ENCODE measurements at regions not wholly inside any gene's neighbourhood (a gene's known extent, or its start where the extent isn't known, plus 50 kb on each side); places are given as distances from the start of the nearest gene placed in this dataset.

DNA sequence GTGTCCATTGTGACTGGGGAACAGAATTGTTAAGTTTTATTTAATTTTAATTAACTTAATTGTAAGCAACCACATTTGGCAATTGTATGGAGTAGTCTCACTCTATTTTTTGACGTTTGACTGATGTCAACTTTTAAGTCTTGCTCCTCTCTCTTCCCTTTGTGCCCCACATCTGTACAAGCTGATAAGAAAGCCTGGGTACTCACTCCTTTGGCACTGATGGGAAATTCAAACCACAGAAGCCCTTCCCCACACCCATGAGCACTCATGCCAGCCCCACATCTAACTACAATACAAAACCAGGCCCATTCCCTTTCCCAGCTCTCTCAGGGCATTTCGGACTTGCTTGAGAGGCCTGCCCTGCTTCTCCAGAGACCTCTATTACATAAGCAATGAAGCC, 451.5 kb upstream of the KIF2A start:
- Mint-ChIP-seq H3K4me3 (no peak overlapping the region), H3K36me3 (no peaks in the 10 kb centered on the region), H3K4me1 (ENCODE audit: low read depth in 2 of 2) (no peaks in the 10 kb centered on the region), H3K27ac (no peak overlapping the region), H3K9me3 (peaks cover 7% of the 10 kb centered on the region), H3K27me3 (no peaks in the 10 kb centered on the region)
- DNase-seq (ENCODE audit: low spot score) = no peak
- ATAC-seq = no peak

DNA sequence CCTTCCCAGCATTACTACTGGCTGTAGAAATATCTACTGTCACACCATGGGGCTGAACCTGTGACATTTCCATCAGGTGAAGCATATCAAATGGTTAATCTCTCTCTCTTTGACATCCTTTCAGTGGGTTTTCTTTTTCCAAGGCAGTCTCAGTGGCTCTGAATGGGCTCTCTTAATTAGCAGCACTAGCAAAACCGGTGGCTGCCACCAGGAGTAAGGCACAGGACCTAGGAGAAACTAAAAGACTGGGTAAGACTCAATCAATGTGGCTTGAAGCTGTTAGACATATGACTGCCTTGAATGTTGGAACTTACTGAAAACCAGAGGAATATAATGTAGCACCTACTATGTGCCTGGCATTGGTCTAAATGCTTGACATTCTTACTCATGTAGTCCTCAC, 445.0 kb upstream of the KIF2A start:
- Mint-ChIP-seq H3K36me3 (no peaks in the 10 kb centered on the region), H3K4me1 (ENCODE audit: low read depth in 2 of 2) (no peaks in the 10 kb centered on the region), H3K27ac (no peak overlapping the region), H3K4me3 (no peak overlapping the region), H3K27me3 (no peaks in the 10 kb centered on the region), H3K9me3 (peaks cover 3% of the 10 kb centered on the region)
- no peak for ATAC-seq
- no peak for DNase-seq (ENCODE audit: low spot score)

DNA sequence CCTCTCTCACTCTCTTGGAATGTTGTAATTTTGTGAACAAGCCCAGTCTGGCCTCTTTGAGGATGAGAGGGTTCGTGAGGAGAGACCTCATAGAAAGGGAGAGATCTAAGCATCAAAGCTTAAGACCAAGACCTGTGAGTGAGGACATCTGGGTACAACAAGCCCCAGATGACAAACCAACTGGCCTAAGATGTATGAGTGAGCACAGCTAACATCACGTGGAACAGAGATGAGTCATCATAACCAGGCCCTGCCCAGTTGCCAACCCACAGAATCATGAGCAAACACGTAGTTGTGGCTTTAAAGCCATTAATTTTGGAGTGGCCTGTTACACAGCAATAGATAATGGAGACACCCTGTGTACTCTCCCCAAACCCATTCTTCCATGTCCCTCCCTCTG, 439.1 kb upstream of the KIF2A start:
- DNase-seq (ENCODE audit: low spot score) = no peak
- Mint-ChIP-seq H3K27ac (no peak overlapping the region), H3K4me3 (no peak overlapping the region), H3K4me1 (ENCODE audit: low read depth in 2 of 2) (no peaks in the 10 kb centered on the region), H3K9me3 (peaks cover 15% of the 10 kb centered on the region), H3K36me3 (no peaks in the 10 kb centered on the region), H3K27me3 (no peaks in the 10 kb centered on the region)
- ATAC-seq = peak in 1 of 2 donors; percentile 31

DNA sequence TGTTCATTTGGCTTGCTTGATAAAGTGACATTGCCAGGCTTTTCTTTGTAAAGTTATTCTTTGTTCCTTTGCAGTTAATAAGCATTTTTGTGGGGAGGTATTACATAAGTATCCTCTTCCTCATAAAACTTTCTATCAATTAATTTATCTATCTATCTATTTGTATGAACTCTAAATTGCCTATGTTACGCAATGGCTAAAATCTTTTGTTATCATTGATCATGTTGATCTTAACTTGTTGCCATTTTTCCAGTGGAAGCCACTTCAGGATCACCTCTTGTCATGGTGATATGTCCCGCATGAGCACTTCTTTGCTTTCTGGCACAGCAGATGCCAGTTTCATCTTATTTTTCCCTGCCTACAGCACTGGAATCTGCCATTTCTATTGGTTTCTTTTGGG, 436.7 kb upstream of the KIF2A start:
- DNase-seq (ENCODE audit: low spot score) (no peak), ATAC-seq (no peak)
- Mint-ChIP-seq H3K4me3 (no peak overlapping the region), H3K27ac (no peak overlapping the region), H3K27me3 (no peaks in the 10 kb centered on the region), H3K36me3 (no peaks in the 10 kb centered on the region), H3K4me1 (ENCODE audit: low read depth in 2 of 2) (no peaks in the 10 kb centered on the region), H3K9me3 (peaks cover 20% of the 10 kb centered on the region)

DNA sequence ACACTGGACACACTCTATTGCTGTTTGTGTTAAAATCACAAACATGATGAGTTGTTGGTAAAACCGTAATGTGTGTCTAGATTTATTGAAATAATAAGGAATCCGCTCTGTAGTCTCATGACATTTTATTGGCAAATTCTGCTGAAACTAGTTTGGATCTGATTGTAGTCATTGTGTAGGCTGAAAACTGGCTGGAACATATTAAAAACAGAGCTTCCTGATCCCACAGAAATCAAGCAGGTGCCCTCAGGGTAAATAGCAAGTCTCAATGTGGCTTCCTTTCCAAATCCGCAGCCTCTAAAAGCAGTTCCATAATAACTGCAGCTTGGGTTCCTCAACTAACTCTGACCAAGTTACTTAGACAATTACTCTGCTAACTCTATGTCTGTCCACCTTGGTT, 427.5 kb upstream of the KIF2A start:
- H3K36me3 Mint-ChIP-seq = no peaks in the 10 kb centered on the region
- no peaks in the 10 kb centered on the region for H3K4me1 Mint-ChIP-seq (ENCODE audit: low read depth in 2 of 2)
- no peak for DNase-seq (ENCODE audit: low spot score)
- peaks cover 0 to 6% of the 10 kb centered on the region in 2 donors for H3K27me3 Mint-ChIP-seq
- ATAC-seq = no peak
- H3K27ac Mint-ChIP-seq = no peak overlapping the region
- H3K4me3 Mint-ChIP-seq = no peak overlapping the region
- H3K9me3 Mint-ChIP-seq = peaks cover 4% of the 10 kb centered on the region

DNA sequence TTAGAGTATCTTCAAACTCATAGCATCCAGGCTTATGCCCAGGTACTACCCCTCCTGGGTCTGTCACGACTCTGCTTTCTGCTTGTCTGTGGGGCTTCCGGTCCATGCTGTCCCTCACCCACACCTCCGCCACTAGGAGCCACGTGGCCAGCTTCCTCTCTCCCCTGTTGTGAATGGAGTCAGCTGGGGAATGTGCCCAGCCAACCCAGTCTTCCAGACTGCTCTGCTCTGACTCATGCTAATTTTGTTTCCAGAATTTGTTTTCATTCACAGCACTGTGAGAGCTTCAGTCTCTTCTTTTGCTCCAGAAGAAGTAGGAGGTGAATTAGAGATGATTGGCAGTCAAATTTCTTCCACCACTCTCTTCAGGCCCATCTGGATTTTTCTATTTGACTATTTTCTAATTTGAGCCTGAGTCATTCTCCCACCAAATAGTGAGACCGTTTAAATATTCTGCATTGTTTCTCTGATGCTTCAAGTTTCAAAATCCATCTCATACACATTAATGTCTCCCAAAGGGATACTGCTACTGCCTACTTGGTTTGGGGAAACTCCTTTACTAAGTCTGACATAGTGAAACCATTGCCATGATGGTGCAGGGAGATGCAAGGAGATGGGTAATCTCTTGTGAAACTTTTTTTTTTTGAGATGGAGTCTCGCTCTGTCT, 424.1 kb upstream of the KIF2A start:
- ATAC-seq (peak in 1 of 2 donors; percentile 20), DNase-seq (ENCODE audit: low spot score) (no peak)
- Mint-ChIP-seq H3K4me3 (no peak overlapping the region), H3K9me3 (peaks cover 8% of the 10 kb centered on the region), H3K27me3 (no peaks in the 10 kb centered on the region), H3K27ac (no peak overlapping the region), H3K4me1 (ENCODE audit: low read depth in 2 of 2) (no peaks in the 10 kb centered on the region), H3K36me3 (no peaks in the 10 kb centered on the region)

DNA sequence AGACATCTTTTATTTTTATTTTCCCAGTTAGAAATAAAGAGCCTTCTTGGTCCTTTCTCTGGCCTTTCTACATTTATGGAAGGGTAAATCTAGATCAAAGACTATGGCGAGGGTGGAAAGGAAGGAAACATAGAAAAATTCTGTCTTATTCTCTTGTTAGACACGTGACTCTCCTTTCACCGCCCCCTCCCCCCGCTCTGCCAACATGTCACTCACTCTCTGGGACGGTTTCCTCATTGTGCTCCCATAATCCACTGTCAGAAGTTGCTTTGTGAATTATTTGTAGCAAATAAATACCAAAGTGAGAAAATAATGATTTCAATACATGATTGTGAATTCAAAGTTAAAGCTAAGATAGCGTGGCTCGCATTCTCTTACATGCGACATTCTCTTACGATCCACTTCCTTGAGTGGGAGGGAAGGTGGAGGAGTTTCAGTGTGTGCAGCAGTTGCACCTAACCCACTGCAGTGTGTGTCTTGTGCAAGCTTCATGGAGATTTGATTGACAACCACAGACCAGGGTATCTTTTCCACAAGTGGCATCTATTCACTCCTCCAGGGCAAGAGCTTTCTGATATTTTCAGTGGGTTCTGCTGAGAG, 423.0 kb upstream of the KIF2A start:
- no peaks in the 10 kb centered on the region for H3K36me3 Mint-ChIP-seq
- DNase-seq (ENCODE audit: low spot score) (no peak), ATAC-seq (no peak)
- no peaks in the 10 kb centered on the region for H3K27me3 Mint-ChIP-seq
- no peaks in the 10 kb centered on the region for H3K4me1 Mint-ChIP-seq (ENCODE audit: low read depth in 2 of 2)
- no peak overlapping the region for H3K27ac Mint-ChIP-seq
- H3K9me3 Mint-ChIP-seq = peaks cover 12% of the 10 kb centered on the region
- no peak overlapping the region for H3K4me3 Mint-ChIP-seq

DNA sequence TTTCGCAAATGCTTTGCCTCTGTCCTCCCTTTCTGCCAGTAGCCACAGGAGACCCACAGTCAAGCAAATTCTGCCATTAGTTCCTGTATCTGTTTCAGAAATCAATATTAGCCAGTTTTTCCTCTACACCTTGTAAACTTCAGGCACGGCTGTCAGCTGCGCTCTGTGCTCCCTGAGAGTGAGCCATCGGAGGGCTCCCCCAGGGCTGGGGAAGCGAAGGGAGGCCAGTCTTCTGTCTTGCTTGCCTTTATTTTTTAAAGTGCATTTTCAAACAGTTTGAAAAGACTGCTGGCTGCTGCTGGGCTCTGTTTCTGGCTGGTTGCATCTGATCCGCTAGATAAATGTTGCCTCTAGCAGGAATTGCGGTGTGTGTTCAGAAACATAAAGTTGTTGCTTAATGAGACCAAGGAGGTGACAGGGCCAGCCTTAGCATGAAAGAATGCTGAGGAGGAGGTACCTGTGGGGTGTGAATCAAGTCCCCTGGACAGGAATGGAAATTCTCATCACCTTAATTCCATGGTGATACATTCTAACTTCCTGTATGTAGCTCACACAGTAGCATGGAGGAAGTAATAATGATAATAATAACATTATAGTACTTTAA, 421.7 kb upstream of the KIF2A start:
- peaks cover 15% of the 10 kb centered on the region for H3K9me3 Mint-ChIP-seq

DNA sequence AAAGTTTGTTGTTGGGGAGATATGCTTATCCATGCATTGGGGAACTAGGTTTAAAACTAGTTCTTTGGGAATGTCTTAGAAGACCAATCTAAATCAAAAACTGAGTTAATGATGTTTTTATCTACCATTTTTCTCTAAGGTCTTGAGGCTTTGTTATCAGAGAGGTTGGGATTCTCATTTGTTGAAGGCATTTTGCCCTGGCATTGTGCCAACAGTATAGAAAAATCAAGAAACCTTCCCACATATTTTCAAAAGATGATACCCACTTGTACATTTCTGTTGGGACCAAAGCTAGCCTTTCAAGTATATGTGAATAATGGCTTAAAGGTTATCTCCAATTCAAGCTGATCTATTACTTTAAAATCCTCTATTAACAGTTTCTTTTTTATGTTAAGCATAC, 419.8 kb upstream of the KIF2A start:
- Mint-ChIP-seq H3K27me3 (no peaks in the 10 kb centered on the region), H3K4me1 (ENCODE audit: low read depth in 2 of 2) (no peaks in the 10 kb centered on the region), H3K36me3 (no peaks in the 10 kb centered on the region), H3K27ac (no peak overlapping the region), H3K9me3 (peaks cover 15% of the 10 kb centered on the region), H3K4me3 (no peak overlapping the region)
- DNase-seq (ENCODE audit: low spot score) (no peak), ATAC-seq (no peak)

More for the DNA sequence above, 421.7 kb upstream of the KIF2A start:
- no peak overlapping the region for H3K4me3 Mint-ChIP-seq
- H3K27ac Mint-ChIP-seq = no peak overlapping the region
- no peak for ATAC-seq
- no peak for DNase-seq (ENCODE audit: low spot score)
- H3K36me3 Mint-ChIP-seq = no peaks in the 10 kb centered on the region
- H3K27me3 Mint-ChIP-seq = no peaks in the 10 kb centered on the region
- H3K4me1 Mint-ChIP-seq (ENCODE audit: low read depth in 2 of 2) = no peaks in the 10 kb centered on the region

DNA sequence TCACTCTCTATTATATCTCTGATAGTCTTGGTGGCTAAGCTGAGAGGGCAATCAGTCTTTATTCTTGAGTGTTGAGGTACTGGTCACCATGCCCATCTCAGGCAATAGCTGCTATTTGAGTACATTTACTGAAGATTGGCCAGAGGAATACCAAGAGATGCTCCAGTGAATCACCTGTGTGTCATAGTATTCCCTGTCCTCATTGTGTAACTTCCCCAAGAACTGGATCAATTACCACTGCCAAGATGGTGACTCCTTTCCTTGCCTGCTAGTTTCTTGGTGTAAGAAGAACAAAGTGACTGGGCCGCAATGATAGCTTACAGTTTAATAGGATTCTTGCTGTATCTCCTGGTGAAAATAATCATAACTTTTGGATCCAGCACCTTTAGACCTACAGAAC, 418.7 kb upstream of the KIF2A start:
- ATAC-seq = no peak
- DNase-seq (ENCODE audit: low spot score) = no peak
- no peaks in the 10 kb centered on the region for H3K4me1 Mint-ChIP-seq (ENCODE audit: low read depth in 2 of 2)
- no peak overlapping the region for H3K27ac Mint-ChIP-seq
- peaks cover 15% of the 10 kb centered on the region for H3K9me3 Mint-ChIP-seq
- H3K4me3 Mint-ChIP-seq = no peak overlapping the region
- no peaks in the 10 kb centered on the region for H3K36me3 Mint-ChIP-seq
- H3K27me3 Mint-ChIP-seq = no peaks in the 10 kb centered on the region

DNA sequence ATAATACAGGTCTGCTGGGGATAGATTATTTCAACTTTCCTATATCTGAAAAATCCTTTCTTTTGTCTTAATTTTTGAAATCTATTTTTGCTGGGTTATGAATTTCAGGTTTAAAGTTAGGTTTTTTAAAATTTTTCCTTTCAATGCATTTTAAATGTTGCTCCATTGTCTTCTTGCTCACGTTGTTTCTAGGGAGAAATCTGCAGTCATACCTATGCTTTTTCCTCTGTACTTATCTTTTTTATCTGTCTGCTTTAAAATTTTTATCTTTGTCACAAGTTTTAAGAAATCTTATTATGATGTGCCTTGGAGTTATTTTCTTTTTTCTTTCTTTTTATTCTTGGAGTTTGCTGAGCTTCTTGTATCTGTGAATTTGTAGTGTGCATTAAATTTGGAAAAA, 412.0 kb upstream of the KIF2A start:
- Mint-ChIP-seq H3K27me3 (no peaks in the 10 kb centered on the region), H3K36me3 (no peaks in the 10 kb centered on the region), H3K9me3 (peaks cover 13% of the 10 kb centered on the region), H3K4me1 (ENCODE audit: low read depth in 2 of 2) (no peaks in the 10 kb centered on the region), H3K4me3 (no peak overlapping the region), H3K27ac (no peak overlapping the region)
- ATAC-seq (no peak), DNase-seq (ENCODE audit: low spot score) (no peak)

DNA sequence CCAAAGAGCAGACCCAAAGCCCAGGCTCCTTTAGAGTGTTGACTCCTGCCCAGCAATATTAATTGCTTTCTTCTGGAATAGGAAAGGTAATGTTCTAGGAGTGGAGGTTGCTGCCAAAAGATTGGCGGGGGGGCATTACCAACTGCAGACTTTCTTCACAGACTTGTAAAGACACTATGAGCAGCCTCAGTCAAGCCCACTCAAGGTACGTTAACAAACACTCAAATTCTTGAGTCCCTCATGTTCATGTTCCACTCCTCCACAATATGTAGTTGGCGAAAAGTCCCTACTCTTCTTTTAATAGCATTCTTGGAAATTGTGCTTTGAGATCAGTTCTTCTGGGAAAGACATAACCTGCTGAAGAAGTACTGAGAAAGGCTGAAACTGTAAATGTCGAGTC, 409.2 kb upstream of the KIF2A start:
- Mint-ChIP-seq H3K4me1 (ENCODE audit: low read depth in 2 of 2) (no peaks in the 10 kb centered on the region), H3K36me3 (no peaks in the 10 kb centered on the region), H3K9me3 (peaks cover 10% of the 10 kb centered on the region), H3K27me3 (no peaks in the 10 kb centered on the region), H3K4me3 (no peak overlapping the region), H3K27ac (no peak overlapping the region)
- no peak for DNase-seq (ENCODE audit: low spot score)
- no peak for ATAC-seq

DNA sequence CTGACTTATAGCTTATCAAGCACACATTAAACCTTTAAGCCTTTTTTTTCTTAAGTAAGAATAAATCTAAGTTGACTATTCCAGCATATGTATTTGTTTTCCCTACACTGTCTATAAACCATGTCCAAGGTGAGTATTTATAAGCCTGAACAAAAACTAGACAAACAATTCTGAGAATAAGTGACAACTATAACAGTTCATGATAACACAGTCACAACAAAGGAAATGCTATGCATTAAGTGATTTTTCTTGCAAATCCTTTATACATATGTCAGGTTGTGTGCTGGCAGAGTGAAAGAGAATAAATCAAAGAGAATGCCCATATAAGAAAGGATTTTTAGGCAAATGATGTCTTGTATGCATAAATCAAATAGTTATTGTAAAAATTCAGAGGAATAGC, 408.8 kb upstream of the KIF2A start:
- Mint-ChIP-seq H3K4me1 (ENCODE audit: low read depth in 2 of 2) (no peaks in the 10 kb centered on the region), H3K4me3 (no peak overlapping the region), H3K27ac (no peak overlapping the region), H3K9me3 (peaks cover 10% of the 10 kb centered on the region), H3K36me3 (no peaks in the 10 kb centered on the region), H3K27me3 (no peaks in the 10 kb centered on the region)
- DNase-seq (ENCODE audit: low spot score) (no peak), ATAC-seq (no peak)

DNA sequence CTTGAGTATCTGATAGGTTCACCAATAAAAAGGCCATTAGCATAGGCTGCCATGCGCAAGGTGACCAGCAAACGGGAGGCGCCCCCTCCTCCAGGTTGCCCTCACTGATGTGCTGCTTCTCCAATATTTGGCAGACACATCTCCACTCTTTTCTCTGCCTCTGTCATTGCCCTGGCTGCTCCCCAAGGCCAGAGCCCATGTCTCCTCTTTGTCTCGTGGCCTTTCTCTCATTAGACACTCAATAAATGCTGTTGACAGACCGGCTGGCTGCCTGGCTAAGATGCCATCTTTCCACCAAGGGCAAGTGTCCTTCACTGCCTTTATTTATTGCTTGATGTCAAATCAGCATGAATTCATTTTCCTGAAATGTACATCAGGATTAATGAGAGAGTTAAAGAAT, 404.0 kb upstream of the KIF2A start:
- Mint-ChIP-seq H3K4me3 (no peak overlapping the region), H3K27me3 (no peaks in the 10 kb centered on the region), H3K36me3 (no peaks in the 10 kb centered on the region), H3K4me1 (ENCODE audit: low read depth in 2 of 2) (no peaks in the 10 kb centered on the region), H3K27ac (no peak overlapping the region), H3K9me3 (peaks cover 3% of the 10 kb centered on the region)
- ATAC-seq (no peak), DNase-seq (ENCODE audit: low spot score) (no peak)
